B cell (primary cell): ENCODE measurements at regions not wholly inside any gene's neighbourhood (a gene's known extent, or its start where the extent isn't known, plus 50 kb on each side); places are given as distances from the start of the nearest gene placed in this dataset.

ENCODE experiments used
- CTCF ChIP-seq: fragments of 200-600 bp; IDR thresholded peaks from one replicate; pipeline ENCODE4 v1.8.0; 2022; ENCODE audit warnings: antibody characterized with exemption, mild to moderate bottlenecking
- EZH2 ChIP-seq: IDR thresholded peaks from 2 replicates; pipeline ENCODE4 v1.6.1; 2012; ENCODE audit warnings: borderline replicate concordance, low read depth, mild to moderate bottlenecking, moderate library complexity, low read length; ENCODE audit not compliant: insufficient read depth, poor library complexity, severe bottlenecking

DNA sequence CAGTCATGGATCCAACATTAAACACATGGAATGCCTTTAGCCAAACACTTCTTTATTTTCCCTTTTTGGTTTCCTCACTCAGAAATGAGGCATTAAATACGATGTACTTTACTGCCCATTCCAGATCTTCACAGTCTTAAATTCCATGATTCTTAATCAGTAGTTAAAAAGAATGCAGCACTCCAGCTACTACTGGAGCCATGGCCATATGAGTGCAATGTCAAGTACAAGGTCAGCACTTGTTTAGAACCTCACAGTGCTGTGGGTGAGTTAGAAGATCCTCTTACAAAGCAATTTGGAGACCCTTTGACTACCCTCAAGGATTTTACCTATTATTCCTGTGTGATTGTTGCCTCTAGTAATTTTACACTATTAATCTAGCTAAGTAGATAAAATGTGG is 550.3 kb upstream of the LRRTM1 start:
- TF ChIP-seq CTCF: no peak
- no peak for TF ChIP-seq EZH2
